Testis (tissue), 2 donors: ENCODE measurements at regions not wholly inside any gene's neighbourhood (a gene's known extent, or its start where the extent isn't known, plus 50 kb on each side); places are given as distances from the start of the nearest gene placed in this dataset.

ENCODE experiments used
- DNase-seq: peaks from one replicate; pipeline ENCODE4 v3.0.0-alpha.2; 2019
- H3K27ac ChIP-seq, 2 donors: fragments of 200-600 bp; sonication (generic); one replicate each; pipeline ENCODE4 v1.5.1; 2019
- H3K27me3 ChIP-seq: fragments of 200-600 bp; sonication (generic); one replicate; pipeline ENCODE4 v1.5.1; 2019
- H3K36me3 ChIP-seq: fragments of 200-600 bp; sonication (generic); one replicate; pipeline ENCODE4 v1.5.1; 2017; ENCODE audit warnings: low read depth; ENCODE audit errors: missing control alignments
- H3K4me1 ChIP-seq: fragments of 200-600 bp; sonication (generic); one replicate; pipeline ENCODE4 v1.5.1; 2019
- H3K4me3 ChIP-seq, 2 donors: fragments of 200-600 bp; sonication (generic); one replicate each; pipeline ENCODE4 v1.5.1; 2017 to 2019
- H3K9me3 ChIP-seq: fragments of 200-600 bp; sonication (generic); one replicate; pipeline ENCODE4 v1.5.1; 2017
- CTCF ChIP-seq, 3 experiments: fragments of 450-650 bp in 2 of 3; fragments of 200-600 bp in 1 of 3; sonication (generic) in 1 of 3; IDR thresholded peaks; one replicate each; pipeline ENCODE4 v1.5.1; 2016 to 2019; ENCODE audit warnings: antibody characterized with exemption in 3 of 3, mild to moderate bottlenecking in 2 of 3, moderate library complexity in 1 of 3
- POLR2A ChIP-seq: fragments of 450-650 bp; IDR thresholded peaks from one replicate; pipeline ENCODE4 v1.6.1; 2017; ENCODE audit warnings: antibody characterized with exemption, mild to moderate bottlenecking, moderate library complexity
- WGBS, 2 donors: methylation state at CpG; one replicate each; pipeline ENCODE4 v1.1.5; 2018; 5-methylcytosine and 5-hydroxymethylcytosine counted together
- intact Hi-C: fragments of 100-400 bp; cut with DNase I; formaldehyde crosslinking; loops from one replicate; pipeline ENCODE4 v1.15.1; 2023; ENCODE audit warnings: low total_unique reads

- Histone ChIP-seq H3K27ac (no peak overlapping the region), H3K36me3 (no peaks in the 10 kb centered on the region), H3K4me1 (no peaks in the 10 kb centered on the region), H3K27me3 (no peaks in the 10 kb centered on the region), H3K4me3 (no peak overlapping the region), H3K9me3 (no peaks in the 10 kb centered on the region)
- no peak for DNase-seq
- WGBS, 2 donors = 51 to 64% methylated on average over 2 of the region's 2 CpGs
- intact Hi-C loops = no loop called here
- no peak for TF ChIP-seq CTCF (IDR thresholded peaks at IDR 0.05)
- no peak for TF ChIP-seq POLR2A
Measured at GRCh38 chr10:130858626-130859025, 452.9 kb downstream of the TCERG1L start.

DNA sequence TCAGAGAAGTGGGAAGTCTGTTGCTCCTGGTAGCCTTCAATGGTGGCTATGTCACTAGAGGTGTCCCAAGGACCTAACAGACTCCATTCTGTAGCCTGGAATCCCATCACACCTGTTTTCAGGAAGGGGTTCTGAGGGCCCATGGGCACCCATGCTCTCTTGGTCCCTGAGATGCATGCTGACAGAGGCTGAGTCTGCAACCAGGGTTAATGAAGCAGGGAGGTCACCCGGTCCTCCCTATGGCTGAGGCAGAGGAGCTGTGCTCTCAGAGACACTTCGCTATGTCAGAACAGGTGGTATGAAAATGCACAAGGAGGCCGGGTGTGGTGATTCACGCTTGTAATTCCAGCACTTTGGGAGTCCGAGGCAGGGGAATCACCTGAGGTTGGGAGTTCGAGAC lies 452.1 kb downstream of the TCERG1L start:
- Histone ChIP-seq H3K9me3 (no peaks in the 10 kb centered on the region), H3K27me3 (no peaks in the 10 kb centered on the region), H3K27ac (no peak overlapping the region), H3K36me3 (no peaks in the 10 kb centered on the region), H3K4me1 (no peaks in the 10 kb centered on the region), H3K4me3 (no peak overlapping the region)
- 85 to 96% methylated on average over 6 of the region's 6 CpGs for WGBS, 2 donors
- intact Hi-C loops = no loop called here
- no peak for TF ChIP-seq CTCF (IDR thresholded peaks at IDR 0.05)
- no peak for TF ChIP-seq POLR2A
- DNase-seq = no peak

GRCh38 chr10:130862122-130862521 lies 449.4 kb downstream of the TCERG1L start:
- intact Hi-C loops = no loop called here
- WGBS, 2 donors = 93 to 95% methylated on average over 9 to 10 of the region's 10 CpGs
- no peaks in the 10 kb centered on the region for H3K36me3 ChIP-seq
- H3K4me3 ChIP-seq = no peak overlapping the region
- H3K27ac ChIP-seq = no peak overlapping the region
- H3K27me3 ChIP-seq = no peaks in the 10 kb centered on the region
- H3K4me1 ChIP-seq = no peaks in the 10 kb centered on the region
- TF ChIP-seq CTCF (IDR thresholded peaks at IDR 0.05) (no peak), POLR2A (no peak)
- H3K9me3 ChIP-seq = no peaks in the 10 kb centered on the region
- no peak for DNase-seq

- H3K27me3 ChIP-seq = no peaks in the 10 kb centered on the region
- 90 to 92% methylated on average over 7 to 8 of the region's 8 CpGs for WGBS, 2 donors
- TF ChIP-seq CTCF (IDR thresholded peaks at IDR 0.05) (no peak), POLR2A (no peak)
- no peaks in the 10 kb centered on the region for H3K9me3 ChIP-seq
- no peak for DNase-seq
- intact Hi-C loops = no loop called here
- H3K4me1 ChIP-seq = no peaks in the 10 kb centered on the region
- no peaks in the 10 kb centered on the region for H3K36me3 ChIP-seq
- H3K4me3 ChIP-seq = no peak overlapping the region
- H3K27ac ChIP-seq = no peak overlapping the region
Measured at GRCh38 chr10:130862626-130863025, 448.9 kb downstream of the TCERG1L start.

DNA sequence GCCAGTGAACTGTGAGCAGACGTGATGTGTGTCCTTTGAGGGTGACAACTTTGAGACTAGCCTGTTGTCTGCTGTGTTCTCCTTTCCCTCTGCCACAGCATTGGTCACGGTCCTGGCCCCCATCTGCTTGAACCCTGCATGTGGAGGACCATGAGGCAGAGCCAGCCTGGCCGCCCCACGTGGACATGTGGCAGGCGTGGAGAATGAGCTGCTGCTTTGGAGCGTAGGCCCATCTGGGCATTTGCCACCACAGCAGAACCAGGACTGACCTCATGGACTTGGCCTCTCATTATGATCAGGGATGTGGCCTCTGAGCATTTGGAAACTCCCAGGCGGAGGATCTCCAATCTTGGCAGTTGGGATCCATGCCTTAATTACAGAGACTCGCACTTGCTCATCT lies 448.5 kb downstream of the TCERG1L start:
- H3K36me3 ChIP-seq = no peaks in the 10 kb centered on the region
- intact Hi-C loops = no loop called here
- 89 to 93% methylated on average over 4 to 8 of the region's 8 CpGs for WGBS, 2 donors

More for the DNA sequence above, 448.5 kb downstream of the TCERG1L start:
- no peak overlapping the region for H3K27ac ChIP-seq
- TF ChIP-seq CTCF (IDR thresholded peaks at IDR 0.05) (no peak), POLR2A (no peak)
- no peak overlapping the region for H3K4me3 ChIP-seq
- H3K4me1 ChIP-seq = no peaks in the 10 kb centered on the region
- no peaks in the 10 kb centered on the region for H3K27me3 ChIP-seq
- DNase-seq = no peak
- no peaks in the 10 kb centered on the region for H3K9me3 ChIP-seq
